ENCODE measurements at regions not wholly inside any gene's neighbourhood (a gene's known extent, or its start where the extent isn't known, plus 50 kb on each side); places are given as distances from the start of the nearest gene placed in this dataset.

GRCh38 chr18:22783245-22783644 is 149.9 kb upstream of the RBBP8 start:
- TF ChIP-seq CTCF (IDR thresholded peaks at IDR 0.05), result no peak
- TF ChIP-seq POLR2A (IDR thresholded peaks at IDR 0.05), result no peak
- TF ChIP-seq POLR2AphosphoS5 (IDR thresholded peaks at IDR 0.05), result no peak

Data from prostate gland (tissue), 2 donors.